ENCODE measurements at regions not wholly inside any gene's neighbourhood (a gene's known extent, or its start where the extent isn't known, plus 50 kb on each side); places are given as distances from the start of the nearest gene placed in this dataset. TPM values are rescaled to one million over a fixed set of nuclear protein-coding genes. Genes with fewer than 3 reads are reported as not detected.

GRCh38 chr14:50058113-50058512 lies 58.3 kb downstream of the VCPKMT start:
- peak overlapping the region in 1 of 2 donors; percentile 42 for H3K9ac ChIP-seq (ENCODE audit: low read depth in 2 of 2, low read length in 2 of 2)
- H3K4me1 ChIP-seq: peaks cover 28% of the 10 kb centered on the region
- H3K27ac ChIP-seq: peak overlapping the region; percentile 46
- H3K4me3 ChIP-seq: no peak overlapping the region
- no peaks in the 10 kb centered on the region for H3K9me3 ChIP-seq
- no peaks in the 10 kb centered on the region for H3K36me3 ChIP-seq
- intact Hi-C loops (cut with DNase I): no loop called here
- no peaks in the 10 kb centered on the region for H3K27me3 ChIP-seq
- TF ChIP-seq, protein P1, sequence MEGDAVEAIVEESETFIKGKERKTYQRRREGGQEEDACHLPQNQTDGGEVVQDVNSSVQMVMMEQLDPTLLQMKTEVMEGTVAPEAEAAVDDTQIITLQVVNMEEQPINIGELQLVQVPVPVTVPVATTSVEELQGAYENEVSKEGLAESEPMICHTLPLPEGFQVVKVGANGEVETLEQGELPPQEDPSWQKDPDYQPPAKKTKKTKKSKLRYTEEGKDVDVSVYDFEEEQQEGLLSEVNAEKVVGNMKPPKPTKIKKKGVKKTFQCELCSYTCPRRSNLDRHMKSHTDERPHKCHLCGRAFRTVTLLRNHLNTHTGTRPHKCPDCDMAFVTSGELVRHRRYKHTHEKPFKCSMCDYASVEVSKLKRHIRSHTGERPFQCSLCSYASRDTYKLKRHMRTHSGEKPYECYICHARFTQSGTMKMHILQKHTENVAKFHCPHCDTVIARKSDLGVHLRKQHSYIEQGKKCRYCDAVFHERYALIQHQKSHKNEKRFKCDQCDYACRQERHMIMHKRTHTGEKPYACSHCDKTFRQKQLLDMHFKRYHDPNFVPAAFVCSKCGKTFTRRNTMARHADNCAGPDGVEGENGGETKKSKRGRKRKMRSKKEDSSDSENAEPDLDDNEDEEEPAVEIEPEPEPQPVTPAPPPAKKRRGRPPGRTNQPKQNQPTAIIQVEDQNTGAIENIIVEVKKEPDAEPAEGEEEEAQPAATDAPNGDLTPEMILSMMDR (IDR thresholded peaks at IDR 0.05): no peak
- DNase-seq: no peak

Small RNA genes lying in the stretch of these regions (microRNA-seq; reads per million reads assigned to microRNA genes)
- not detected for gene MIR6076
